ENCODE measurements at regions not wholly inside any gene's neighbourhood (a gene's known extent, or its start where the extent isn't known, plus 50 kb on each side); places are given as distances from the start of the nearest gene placed in this dataset.

DNA sequence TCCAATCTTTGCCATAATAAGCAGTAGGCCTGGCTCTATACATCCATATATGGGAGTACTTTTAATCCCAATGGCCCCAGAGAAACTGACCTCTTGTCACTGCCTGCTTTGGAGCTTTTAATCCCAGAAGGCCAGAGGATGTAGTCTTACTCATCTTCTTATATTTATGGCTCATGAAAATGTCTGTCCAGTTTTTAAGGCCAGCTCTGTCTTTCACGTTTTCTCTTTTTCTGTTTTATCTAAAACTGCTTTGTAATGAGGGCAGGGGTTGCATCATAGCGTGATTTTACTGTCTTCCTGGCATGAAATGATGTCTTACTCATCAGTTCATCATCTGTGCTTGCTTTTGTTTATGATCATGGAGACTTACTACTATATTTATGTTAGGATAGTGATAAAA lies 1094.9 kb downstream of the MAT2B start:
- TF ChIP-seq, protein P1, sequence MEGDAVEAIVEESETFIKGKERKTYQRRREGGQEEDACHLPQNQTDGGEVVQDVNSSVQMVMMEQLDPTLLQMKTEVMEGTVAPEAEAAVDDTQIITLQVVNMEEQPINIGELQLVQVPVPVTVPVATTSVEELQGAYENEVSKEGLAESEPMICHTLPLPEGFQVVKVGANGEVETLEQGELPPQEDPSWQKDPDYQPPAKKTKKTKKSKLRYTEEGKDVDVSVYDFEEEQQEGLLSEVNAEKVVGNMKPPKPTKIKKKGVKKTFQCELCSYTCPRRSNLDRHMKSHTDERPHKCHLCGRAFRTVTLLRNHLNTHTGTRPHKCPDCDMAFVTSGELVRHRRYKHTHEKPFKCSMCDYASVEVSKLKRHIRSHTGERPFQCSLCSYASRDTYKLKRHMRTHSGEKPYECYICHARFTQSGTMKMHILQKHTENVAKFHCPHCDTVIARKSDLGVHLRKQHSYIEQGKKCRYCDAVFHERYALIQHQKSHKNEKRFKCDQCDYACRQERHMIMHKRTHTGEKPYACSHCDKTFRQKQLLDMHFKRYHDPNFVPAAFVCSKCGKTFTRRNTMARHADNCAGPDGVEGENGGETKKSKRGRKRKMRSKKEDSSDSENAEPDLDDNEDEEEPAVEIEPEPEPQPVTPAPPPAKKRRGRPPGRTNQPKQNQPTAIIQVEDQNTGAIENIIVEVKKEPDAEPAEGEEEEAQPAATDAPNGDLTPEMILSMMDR (optimal IDR thresholded peaks at IDR 0.05 in 1 of 3, IDR thresholded peaks at IDR 0.05 in 1 of 3, conservative IDR thresholded peaks at IDR 0.05 in 1 of 3; ENCODE audit: extremely low read depth in 1 of 3, insufficient read depth in 2 of 3, low read length in 3 of 3): no peak
- TF ChIP-seq EZH2 (IDR thresholded peaks at IDR 0.05; ENCODE audit: low read length): no peak

All from keratinocyte (primary cell).